Peyer's patch (tissue), 4 donors: ENCODE measurements at regions not wholly inside any gene's neighbourhood (a gene's known extent, or its start where the extent isn't known, plus 50 kb on each side); places are given as distances from the start of the nearest gene placed in this dataset.

Experiments used
- CTCF ChIP-seq, 6 experiments: fragments of 450-650 bp in 4 of 6; fragments of 200-600 bp in 2 of 6; sonication (generic) in 1 of 6; IDR thresholded peaks; one replicate each; pipeline ENCODE4 v1.5.1; 2017 to 2019; ENCODE audit warnings: antibody characterized with exemption in 6 of 6, mild to moderate bottlenecking in 3 of 6, moderate library complexity in 1 of 6
- POLR2A ChIP-seq, 2 donors: fragments of 450-650 bp; IDR thresholded peaks; one replicate each; pipeline ENCODE4 v1.5.1; 2017; ENCODE audit warnings: antibody characterized with exemption in 2 of 2, mild to moderate bottlenecking in 2 of 2, moderate library complexity in 2 of 2

- TF ChIP-seq CTCF (IDR thresholded peaks at IDR 0.05) (no peak), POLR2A (IDR thresholded peaks at IDR 0.05) (no peak)
Observed at GRCh38 chr2:7379799-7380198, 462.6 kb downstream of the RNF144A start.
